SK-N-SH (cell line): ENCODE measurements at regions not wholly inside any gene's neighbourhood (a gene's known extent, or its start where the extent isn't known, plus 50 kb on each side); places are given as distances from the start of the nearest gene placed in this dataset.

Experiments
- CTCF ChIA-PET: fragments of 300-600, 350-600 bp; formaldehyde crosslinking; extraction: SDS; loops from one replicate; lab custom pipeline; 2021; lab: Yijun Ruan, JAX
- POLR2A ChIA-PET: fragments of 350-600 bp; sonication (Branson Sonifier 250); formaldehyde crosslinking; extraction: SDS; loops from one replicate; lab custom pipeline; 2020; ENCODE audit warnings: antibody characterized with exemption, inconsistent platforms; lab: Yijun Ruan, JAX
- DNase-seq: peaks from one replicate; pipeline ENCODE4 v3.0.0; 2012
- H2AFZ ChIP-seq: fragments of 200-600 bp; sonication (generic); 2 replicates; pipeline ENCODE4 v1.8.1; 2016; ENCODE audit warnings: antibody characterized with exemption, mild to moderate bottlenecking, low read depth
- H3F3A ChIP-seq: fragments of 200-600 bp; sonication (generic); replicated peaks from 2 replicates; pipeline ENCODE3; 2016; ENCODE audit warnings: antibody characterized with exemption, mild to moderate bottlenecking; ENCODE audit not compliant: insufficient read depth
- H3K27ac ChIP-seq, 2 experiments: fragments of 200-500 bp in 1 of 2; fragments of 200-600 bp in 1 of 2; sonication (Bioruptor generic) in 1 of 2; sonication (generic), shearing (Covaris generic) in 1 of 2; 2 replicates each; pipeline versions ENCODE4 v1.5.1 to v1.6.1; 2014 to 2016; ENCODE audit warnings: low read depth in 2 of 2, inconsistent platforms in 1 of 2, low read length in 1 of 2, mild to moderate bottlenecking in 1 of 2, mixed read lengths in 1 of 2
- H3K27me3 ChIP-seq: fragments of 200-600 bp; sonication (generic), shearing (Covaris generic); 2 replicates; pipeline ENCODE4 v1.6.1; 2016; ENCODE audit warnings: mixed run types; ENCODE audit not compliant: insufficient read depth
- H3K36me3 ChIP-seq, 2 experiments: fragments of 200-500 bp in 1 of 2; fragments of 200-600 bp in 1 of 2; sonication (Bioruptor generic) in 1 of 2; sonication (generic) in 1 of 2; replicated peaks in 1 of 2; 2 replicates each; pipeline versions ENCODE3 to v1.5.1; 2014 to 2016; ENCODE audit warnings: low read length in 1 of 2, mild to moderate bottlenecking in 1 of 2; ENCODE audit not compliant: insufficient read depth in 2 of 2, control insufficient read depth in 1 of 2
- H3K4me1 ChIP-seq, 2 experiments: fragments of 200-500 bp in 1 of 2; fragments of 200-600 bp in 1 of 2; sonication (Bioruptor generic) in 1 of 2; sonication (generic), shearing (Covaris generic) in 1 of 2; 2 replicates each; pipeline versions ENCODE4 v1.5.1 to v1.6.1; 2014 to 2016; ENCODE audit warnings: low read depth in 1 of 2, low read length in 1 of 2, mixed run types in 1 of 2; ENCODE audit not compliant: insufficient read depth in 2 of 2, control insufficient read depth in 1 of 2
- H3K4me2 ChIP-seq: fragments of 200-600 bp; sonication (generic), shearing (Covaris generic); 2 replicates; pipeline ENCODE4 v1.6.1; 2017; ENCODE audit warnings: mixed run types
- H3K4me3 ChIP-seq, 2 experiments: fragments of 200-500 bp in 1 of 2; fragments of 200-600 bp in 1 of 2; sonication (Bioruptor generic) in 1 of 2; sonication (generic), shearing (Covaris generic) in 1 of 2; 2 replicates each; pipeline versions ENCODE4 v1.5.1 to v1.8.1; 2014 to 2016; ENCODE audit warnings: low read depth in 2 of 2, inconsistent platforms in 1 of 2, low read length in 1 of 2, mild to moderate bottlenecking in 1 of 2, mixed read lengths in 1 of 2, moderate library complexity in 1 of 2
- H3K79me2 ChIP-seq: fragments of 200-600 bp; sonication (generic); 2 replicates; pipeline ENCODE4 v1.8.1; 2017; ENCODE audit warnings: mild to moderate bottlenecking; ENCODE audit not compliant: insufficient read depth
- H3K9ac ChIP-seq: fragments of 200-600 bp; sonication (generic); 2 replicates; pipeline ENCODE4 v1.6.1; 2017; ENCODE audit warnings: mixed run types
- H3K9me2 ChIP-seq: fragments of 200-600 bp; sonication (generic); 2 replicates; pipeline ENCODE4 v1.6.1; 2017; ENCODE audit warnings: mixed run types
- H3K9me3 ChIP-seq: fragments of 200-600 bp; sonication (generic); 2 replicates; pipeline ENCODE4 v1.6.1; 2017; ENCODE audit warnings: mixed run types, mild to moderate bottlenecking, moderate library complexity
- H4K20me1 ChIP-seq: fragments of 200-600 bp; sonication (generic); 2 replicates; pipeline ENCODE4 v1.6.1; 2017; ENCODE audit warnings: mild to moderate bottlenecking, mixed run types; ENCODE audit not compliant: insufficient read depth
- CHD2 ChIP-seq: fragments of 150-350 bp; IDR thresholded peaks from 2 replicates; pipeline ENCODE4 v1.6.1; 2018; ENCODE audit warnings: low read length; ENCODE audit not compliant: partially characterized antibody
- EP300 ChIP-seq, 2 experiments: IDR thresholded peaks; 2 replicates each; pipeline versions ENCODE4 v1.4.0 to v1.6.1; 2012; ENCODE audit warnings: borderline replicate concordance in 1 of 2, low read depth in 1 of 2, low read length in 1 of 2
- EZH2phosphoT487 ChIP-seq: fragments of 200-600 bp; sonication (generic); IDR thresholded peaks from 2 replicates; pipeline ENCODE4 v1.6.1; 2017; ENCODE audit warnings: low read depth, mixed run types, mild to moderate bottlenecking, antibody characterized with exemption, moderate library complexity, borderline replicate concordance
- FOXJ3 ChIP-seq: sonication (generic); formaldehyde crosslinking; IDR thresholded peaks from 2 replicates; pipeline ENCODE4 v1.5.1; 2020; ENCODE audit warnings: mild to moderate bottlenecking, missing genetic modification reagents
- FOXM1 ChIP-seq: IDR thresholded peaks from 2 replicates; pipeline ENCODE4 v1.4.0; 2012; ENCODE audit warnings: low read depth, mild to moderate bottlenecking
- GABPA ChIP-seq: IDR thresholded peaks from 2 replicates; pipeline ENCODE4 v1.4.0; 2012; ENCODE audit warnings: low read depth, mild to moderate bottlenecking
- GATA2 ChIP-seq: sonication (generic); formaldehyde crosslinking; IDR thresholded peaks from 2 replicates; pipeline ENCODE4 v1.5.0; 2020; ENCODE audit warnings: mild to moderate bottlenecking, missing genetic modification reagents
- MAX ChIP-seq: IDR thresholded peaks from 2 replicates; pipeline ENCODE4 v1.4.0; 2012; ENCODE audit warnings: low read depth
- PBX3 ChIP-seq: IDR thresholded peaks from 2 replicates; pipeline ENCODE4; 2012
- RAD21 ChIP-seq: IDR thresholded peaks from 2 replicates; pipeline ENCODE4 v1.6.1; 2012; ENCODE audit warnings: mild to moderate bottlenecking, low read length
- REST ChIP-seq: IDR thresholded peaks from 2 replicates; pipeline ENCODE4 v1.6.1; 2012; ENCODE audit warnings: mild to moderate bottlenecking, low read depth, low read length, moderate library complexity
- RFX5 ChIP-seq: IDR thresholded peaks from 2 replicates; pipeline ENCODE4 v1.6.1; 2012; ENCODE audit warnings: mild to moderate bottlenecking, improper control_type of control experiment, low read length
- SIN3A ChIP-seq: IDR thresholded peaks from 2 replicates; pipeline ENCODE4 v1.6.1; 2012; ENCODE audit warnings: low read depth, mild to moderate bottlenecking, low read length, moderate library complexity, borderline replicate concordance
- SMC3 ChIP-seq: IDR thresholded peaks from 2 replicates; pipeline ENCODE4 v1.6.1; 2012; ENCODE audit warnings: low read depth, low read length, improper control_type of control experiment
- TAF1 ChIP-seq: IDR thresholded peaks from 2 replicates; pipeline ENCODE4 v1.6.1; 2012; ENCODE audit warnings: low read depth, mild to moderate bottlenecking, low read length, moderate library complexity, borderline replicate concordance
- TCF12 ChIP-seq: IDR thresholded peaks from 2 replicates; pipeline ENCODE4 v1.4.0; 2012
- WGBS: methylation state at CpG from one replicate; pipeline ENCODE4 v1.1.6; 2017; ENCODE audit warnings: low lambda C conversion rate; 5-methylcytosine and 5-hydroxymethylcytosine counted together
- TF ChIP-seq, protein P1 (sequence below): fragments of 150-350 bp; IDR thresholded peaks from 2 replicates; pipeline ENCODE4 v1.6.1; 2017; ENCODE audit warnings: antibody characterized with exemption, low read length, low read depth, borderline replicate concordance
- TF ChIP-seq, protein P2 (sequence below): fragments of 150-350 bp; IDR thresholded peaks from 2 replicates; pipeline ENCODE4 v1.6.1; 2016; ENCODE audit warnings: mild to moderate bottlenecking, low read depth, low read length

- Histone ChIP-seq H3K9me3 (no peaks in the 10 kb centered on the region), H3K27me3 (no peaks in the 10 kb centered on the region), H3K27ac (no peak overlapping the region), H3K4me2 (no peak overlapping the region), H3F3A (no peaks in the 10 kb centered on the region), H3K9ac (no peak overlapping the region), H2AFZ (no peak overlapping the region), H4K20me1 (no peaks in the 10 kb centered on the region), H3K4me3 (no peak overlapping the region)
- POLR2A ChIA-PET: no interaction called here
- WGBS: 88% methylated on average over 2 of the region's 2 CpGs
- TF ChIP-seq TAF1: no peak
- no peak for TF ChIP-seq GATA2 (CRISPR knock-in tag)
- TF ChIP-seq MAX: no peak
- no peak for TF ChIP-seq RAD21
- TF ChIP-seq EP300 (IDR thresholded peaks at IDR 0.05; ENCODE audit: borderline replicate concordance in 1 of 2, low read depth in 1 of 2, low read length in 1 of 2): no peak
- no peak for TF ChIP-seq PBX3
- TF ChIP-seq RFX5: no peak
- TF ChIP-seq, all 33 proteins: peak for 0
- no peak for DNase-seq
- Histone ChIP-seq H3K4me1 (no peaks in the 10 kb centered on the region; a peak in 1 of 4 replicates), H3K79me2 (no peaks in the 10 kb centered on the region), H3K36me3 (no peaks in the 10 kb centered on the region), H3K9me2 (no peaks in the 10 kb centered on the region)
- CTCF ChIA-PET: no interaction called here
Observed at GRCh38 chr5:83000428-83000827, 76.8 kb downstream of the TMEM167A start.

GRCh38 chr5:82993416-82993815 is 83.8 kb downstream of the TMEM167A start:
- Histone ChIP-seq H3K27ac (no peak overlapping the region), H4K20me1 (no peaks in the 10 kb centered on the region), H3K4me2 (no peak overlapping the region), H3F3A (no peaks in the 10 kb centered on the region), H3K4me1 (no peaks in the 10 kb centered on the region; a peak in 1 of 4 replicates), H3K36me3 (no peaks in the 10 kb centered on the region), H3K9me2 (no peaks in the 10 kb centered on the region), H3K4me3 (no peak overlapping the region), H2AFZ (no peak overlapping the region)
- ChIA-PET CTCF (no interaction called here), POLR2A (no interaction called here)
- DNase-seq: no peak
- no peak for TF ChIP-seq RAD21
- no peak for TF ChIP-seq REST
- no peak for TF ChIP-seq PBX3
- TF ChIP-seq, protein P1, sequence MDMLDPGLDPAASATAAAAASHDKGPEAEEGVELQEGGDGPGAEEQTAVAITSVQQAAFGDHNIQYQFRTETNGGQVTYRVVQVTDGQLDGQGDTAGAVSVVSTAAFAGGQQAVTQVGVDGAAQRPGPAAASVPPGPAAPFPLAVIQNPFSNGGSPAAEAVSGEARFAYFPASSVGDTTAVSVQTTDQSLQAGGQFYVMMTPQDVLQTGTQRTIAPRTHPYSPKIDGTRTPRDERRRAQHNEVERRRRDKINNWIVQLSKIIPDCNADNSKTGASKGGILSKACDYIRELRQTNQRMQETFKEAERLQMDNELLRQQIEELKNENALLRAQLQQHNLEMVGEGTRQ: no peak
- TF ChIP-seq, protein P2, sequence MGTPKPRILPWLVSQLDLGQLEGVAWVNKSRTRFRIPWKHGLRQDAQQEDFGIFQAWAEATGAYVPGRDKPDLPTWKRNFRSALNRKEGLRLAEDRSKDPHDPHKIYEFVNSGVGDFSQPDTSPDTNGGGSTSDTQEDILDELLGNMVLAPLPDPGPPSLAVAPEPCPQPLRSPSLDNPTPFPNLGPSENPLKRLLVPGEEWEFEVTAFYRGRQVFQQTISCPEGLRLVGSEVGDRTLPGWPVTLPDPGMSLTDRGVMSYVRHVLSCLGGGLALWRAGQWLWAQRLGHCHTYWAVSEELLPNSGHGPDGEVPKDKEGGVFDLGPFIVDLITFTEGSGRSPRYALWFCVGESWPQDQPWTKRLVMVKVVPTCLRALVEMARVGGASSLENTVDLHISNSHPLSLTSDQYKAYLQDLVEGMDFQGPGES: no peak
- no peak for TF ChIP-seq MAX
- TF ChIP-seq GABPA: no peak
- no peak for TF ChIP-seq FOXJ3 (CRISPR knock-in tag)
- no peak for TF ChIP-seq SMC3
- no peak for TF ChIP-seq EP300 (IDR thresholded peaks at IDR 0.05; ENCODE audit: borderline replicate concordance in 1 of 2, low read depth in 1 of 2, low read length in 1 of 2)
- no peak for TF ChIP-seq EZH2phosphoT487
- no peak for TF ChIP-seq CHD2
- TF ChIP-seq SIN3A: no peak
- no peak for TF ChIP-seq TCF12
- no peak for TF ChIP-seq FOXM1
- TF ChIP-seq, all 33 proteins: peak for 0
- Histone ChIP-seq H3K79me2 (no peaks in the 10 kb centered on the region), H3K9me3 (no peaks in the 10 kb centered on the region), H3K9ac (no peak overlapping the region), H3K27me3 (no peaks in the 10 kb centered on the region)
- 64% methylated on average over 1 of the region's 1 CpG for WGBS
